ENCODE measurements at regions not wholly inside any gene's neighbourhood (a gene's known extent, or its start where the extent isn't known, plus 50 kb on each side); places are given as distances from the start of the nearest gene placed in this dataset.
"Not testable (repeated sequence)": the region's sequence is repeated elsewhere in the genome, so short reads cannot be mapped to it uniquely, and the experiment has no call there.

- no peak for DNase-seq
Measured at GRCh38 chr22:41023299-41023623, 69.1 kb upstream of the EP300 start.

- DNase-seq = no peak
Measured at GRCh38 chr22:41028841-41029240, 63.6 kb upstream of the EP300 start.

DNA sequence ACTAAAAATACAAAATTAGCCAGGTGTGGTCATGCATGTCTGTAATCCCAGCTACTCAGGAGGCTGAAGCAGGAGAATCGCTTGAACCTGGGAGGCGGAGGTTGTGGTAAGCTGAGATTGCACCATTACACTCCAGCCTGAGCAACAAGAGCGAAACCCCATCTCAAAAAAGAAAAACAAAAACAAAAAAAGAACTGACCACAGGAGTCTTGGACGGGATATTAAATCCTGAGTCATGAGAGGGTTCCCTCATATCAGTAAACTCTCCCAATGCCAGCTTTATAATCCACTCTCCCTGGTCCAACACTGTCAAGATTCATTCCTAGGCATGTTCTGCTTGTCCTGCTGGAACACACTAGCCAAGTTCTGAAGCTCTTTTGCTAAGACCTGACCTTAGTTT lies 61.5 kb upstream of the EP300 start:
- no peak for DNase-seq

GRCh38 chr22:41034706-41035105 lies 57.7 kb upstream of the EP300 start:
- DNase-seq = no peak

DNA sequence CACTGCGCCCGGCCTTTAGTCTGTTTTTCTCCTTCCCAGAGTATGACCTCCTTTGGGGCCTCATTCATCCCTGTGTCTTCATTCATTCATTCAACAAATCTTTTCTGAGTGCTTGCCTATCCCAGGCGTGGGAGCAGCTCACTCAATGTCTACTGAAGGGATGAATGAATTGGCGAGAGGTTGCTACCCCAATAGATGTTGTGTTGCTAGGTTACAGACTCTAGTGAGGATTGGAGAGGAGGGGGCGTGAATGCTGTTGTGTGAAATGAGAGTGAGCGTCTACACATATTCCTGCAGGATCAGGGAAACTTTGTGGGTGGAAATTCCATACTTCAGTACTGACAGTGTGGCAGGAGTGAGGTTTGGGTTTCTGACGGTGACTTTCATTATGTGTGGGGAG lies 55.5 kb upstream of the EP300 start:
- peak in 7 of 56 donors; percentile 1 to 25 (median 11) for DNase-seq

DNA sequence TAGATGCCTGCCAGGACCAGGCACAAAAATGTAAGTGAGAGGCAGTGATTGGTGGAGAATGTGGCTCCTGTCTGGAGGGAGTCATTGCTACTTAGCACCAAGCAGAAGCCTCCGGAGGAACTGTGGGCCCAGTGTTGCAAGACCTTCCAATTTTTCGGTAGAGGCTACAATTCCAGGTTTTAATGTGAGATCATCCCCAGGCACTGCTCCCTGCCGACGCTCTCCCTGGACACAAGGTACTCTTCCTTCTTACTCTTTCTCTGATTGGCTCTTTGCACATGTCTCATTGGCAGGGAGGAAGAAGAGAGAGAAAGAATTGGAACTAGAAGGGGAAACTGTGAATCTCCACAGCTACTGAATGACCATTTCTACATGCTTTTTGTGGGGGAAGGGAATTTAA lies 53.7 kb upstream of the EP300 start:
- no peak for DNase-seq

GRCh38 chr22:41039641-41040040 lies 52.8 kb upstream of the EP300 start:
- not testable (repeated sequence) for DNase-seq

GRCh38 chr22:41040483-41040882 lies 51.9 kb upstream of the EP300 start:
- DNase-seq = no peak

DNA sequence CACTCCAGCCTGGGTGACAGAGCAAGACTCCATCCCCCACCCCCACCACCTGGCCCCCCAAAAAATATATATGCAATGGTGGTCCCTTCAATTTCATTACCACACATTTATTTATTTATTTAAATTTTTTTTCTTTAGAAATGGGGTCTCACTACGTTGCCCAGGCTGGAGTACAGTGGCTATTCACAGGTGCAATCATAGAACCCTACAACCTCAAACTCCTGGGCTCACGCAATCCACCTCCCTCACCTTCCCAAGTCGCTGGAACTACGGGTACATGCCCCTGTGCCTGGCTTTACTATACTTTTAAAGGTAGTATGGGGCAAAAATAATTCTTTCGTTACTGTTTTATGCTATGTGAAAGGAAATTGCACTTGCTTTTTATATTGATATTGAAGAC lies 50.9 kb upstream of the EP300 start:
- DNase-seq = no peak

All from amygdala (tissue), 56 donors.